Panc1 (cell line): ENCODE measurements at regions not wholly inside any gene's neighbourhood (a gene's known extent, or its start where the extent isn't known, plus 50 kb on each side); places are given as distances from the start of the nearest gene placed in this dataset.

Experiments used
- ATAC-seq: fragments of 200-7000 bp; cut with Tn5 transposase; 2 replicates; pipeline ENCODE4 v1.9.1; 2020; ENCODE audit warnings: mild to moderate bottlenecking, moderate library complexity
- BruUV-seq: library from RNA; stranded (reverse); fragments of 400-500 nt; replicated peaks from 2 replicates; lab custom pipeline; 2021; lab: Mats Ljungman, UMichigan
- CTCF ChIA-PET: fragments of 300-600 bp; sonication (Branson Sonifier 250); formaldehyde crosslinking; loops from one replicate; lab custom pipeline; 2022; ENCODE audit warnings: antibody characterized with exemption; lab: Charles Lee
- POLR2A ChIA-PET: fragments of 300-600 bp; sonication (Branson Sonifier 250); formaldehyde crosslinking; loops from one replicate; lab custom pipeline; 2022; ENCODE audit warnings: antibody characterized with exemption; lab: Charles Lee
- DNase-seq: peaks from one replicate; pipeline ENCODE4 v3.0.0-alpha.2; 2010; ENCODE audit warnings: low read depth, low spot score
- H3K27ac ChIP-seq: 2 replicates; pipeline ENCODE4 v1.5.1; 2011; ENCODE audit warnings: mild to moderate bottlenecking, low read length, inconsistent platforms
- H3K27me3 ChIP-seq: fragments of 200-500 bp; sonication (Bioruptor generic); 2 replicates; pipeline ENCODE4 v1.6.0; 2014; ENCODE audit warnings: low read length, inconsistent platforms; ENCODE audit not compliant: control insufficient read depth, insufficient read depth
- H3K36me3 ChIP-seq: fragments of 200-500 bp; sonication (Bioruptor generic); 2 replicates; pipeline ENCODE4 v1.5.1; 2014; ENCODE audit warnings: inconsistent platforms, mild to moderate bottlenecking, low read length, moderate library complexity; ENCODE audit not compliant: control insufficient read depth, insufficient read depth
- H3K4me1 ChIP-seq: 2 replicates; pipeline ENCODE4 v1.5.1; 2011; ENCODE audit warnings: inconsistent platforms, mild to moderate bottlenecking, low read length, moderate library complexity; ENCODE audit not compliant: control insufficient read depth, insufficient read depth
- H3K4me3 ChIP-seq, 2 experiments: 2 replicates each; pipeline ENCODE4 v1.5.1; 2011 to 2012; ENCODE audit warnings: low read depth in 2 of 2, low read length in 2 of 2, mild to moderate bottlenecking in 2 of 2, inconsistent platforms in 1 of 2, moderate library complexity in 1 of 2
- H3K9me3 ChIP-seq: fragments of 200-500 bp; sonication (Bioruptor generic); 2 replicates; pipeline ENCODE4 v1.5.1; 2014; ENCODE audit warnings: low read depth, mild to moderate bottlenecking, inconsistent platforms, low read length, moderate library complexity; ENCODE audit not compliant: control insufficient read depth, insufficient read depth
- POLR2AphosphoS5 ChIP-seq: IDR thresholded peaks from 2 replicates; pipeline ENCODE4 v1.6.1; 2012; ENCODE audit warnings: mild to moderate bottlenecking, low read depth, low read length, moderate library complexity
- REST ChIP-seq, 2 experiments: IDR thresholded peaks; 2 replicates each; pipeline ENCODE4 v1.6.1; 2011 to 2012; ENCODE audit warnings: low read depth in 2 of 2, control low read depth in 1 of 2, low read length in 1 of 2, mild to moderate bottlenecking in 1 of 2, moderate library complexity in 1 of 2; ENCODE audit not compliant: insufficient read depth in 1 of 2
- SIN3A ChIP-seq: IDR thresholded peaks from 2 replicates; pipeline ENCODE4 v1.6.1; 2012; ENCODE audit warnings: low read depth, mild to moderate bottlenecking, low read length, moderate library complexity, borderline replicate concordance; ENCODE audit not compliant: insufficient read depth
- TCF7L2 ChIP-seq: IDR thresholded peaks from 2 replicates; pipeline ENCODE4 v1.6.1; 2011; ENCODE audit warnings: mild to moderate bottlenecking, low read depth, low read length, inconsistent platforms
- in situ Hi-C: cut with HindIII; loops from 2 replicates; pipeline ENCODE4 v1.10.0; 2016; ENCODE audit warnings: low sequenced_read_pairs, low pct_unique_long_range_greater_than_20kb
- intact Hi-C: fragments of 100-400 bp; cut with micrococcal nuclease; formaldehyde crosslinking; loops from one replicate; pipeline ENCODE4 v1.10.0; 2022; ENCODE audit not compliant: unreplicated experiment
- TF ChIP-seq, protein P1 (sequence below): fragments of 450-650 bp; IDR thresholded peaks from 2 replicates; pipeline ENCODE4 v1.5.1; 2017; ENCODE audit warnings: mild to moderate bottlenecking

- DNase-seq (no peak), ATAC-seq (no peak)
- no peaks in the 10 kb centered on the region for H3K4me1 ChIP-seq
- H3K27me3 ChIP-seq: no peaks in the 10 kb centered on the region
- intact Hi-C loops: no loop called here
- CTCF ChIA-PET: no interaction called here
- H3K4me3 ChIP-seq: no peak overlapping the region
- TF ChIP-seq POLR2AphosphoS5 (no peak), REST (IDR thresholded peaks at IDR 0.05; ENCODE audit: insufficient read depth in 1 of 2, low read depth in 2 of 2, low read length in 1 of 2) (no peak), SIN3A (no peak), TCF7L2 (no peak)
- TF ChIP-seq, protein P1, sequence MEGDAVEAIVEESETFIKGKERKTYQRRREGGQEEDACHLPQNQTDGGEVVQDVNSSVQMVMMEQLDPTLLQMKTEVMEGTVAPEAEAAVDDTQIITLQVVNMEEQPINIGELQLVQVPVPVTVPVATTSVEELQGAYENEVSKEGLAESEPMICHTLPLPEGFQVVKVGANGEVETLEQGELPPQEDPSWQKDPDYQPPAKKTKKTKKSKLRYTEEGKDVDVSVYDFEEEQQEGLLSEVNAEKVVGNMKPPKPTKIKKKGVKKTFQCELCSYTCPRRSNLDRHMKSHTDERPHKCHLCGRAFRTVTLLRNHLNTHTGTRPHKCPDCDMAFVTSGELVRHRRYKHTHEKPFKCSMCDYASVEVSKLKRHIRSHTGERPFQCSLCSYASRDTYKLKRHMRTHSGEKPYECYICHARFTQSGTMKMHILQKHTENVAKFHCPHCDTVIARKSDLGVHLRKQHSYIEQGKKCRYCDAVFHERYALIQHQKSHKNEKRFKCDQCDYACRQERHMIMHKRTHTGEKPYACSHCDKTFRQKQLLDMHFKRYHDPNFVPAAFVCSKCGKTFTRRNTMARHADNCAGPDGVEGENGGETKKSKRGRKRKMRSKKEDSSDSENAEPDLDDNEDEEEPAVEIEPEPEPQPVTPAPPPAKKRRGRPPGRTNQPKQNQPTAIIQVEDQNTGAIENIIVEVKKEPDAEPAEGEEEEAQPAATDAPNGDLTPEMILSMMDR: no peak
- no peaks in the 10 kb centered on the region for H3K36me3 ChIP-seq
- BruUV-seq: no TSS peak
- in situ Hi-C loops: no loop called here
- POLR2A ChIA-PET: no interaction called here
- H3K27ac ChIP-seq: no peak overlapping the region
- no peaks in the 10 kb centered on the region for H3K9me3 ChIP-seq
Measured at GRCh38 chr10:110405380-110405779, 92.3 kb upstream of the DUSP5 start.

GRCh38 chr10:110407301-110408170 lies 90.2 kb upstream of the DUSP5 start:
- intact Hi-C loops: no loop called here
- BruUV-seq: no TSS peak
- CTCF ChIA-PET: no interaction called here
- Histone ChIP-seq H3K27me3 (no peaks in the 10 kb centered on the region), H3K9me3 (no peaks in the 10 kb centered on the region), H3K4me3 (no peak overlapping the region), H3K4me1 (no peaks in the 10 kb centered on the region), H3K36me3 (no peaks in the 10 kb centered on the region), H3K27ac (peak overlapping the region; percentile 23; the same call in 1 of the 2 replicates)
- POLR2A ChIA-PET: interaction anchor here (1.2 kb wide), 1 partner anchor 15 kb away, joined by 3 read pairs; no protein-coding TSS in a partner anchor
- ATAC-seq (no peak), DNase-seq (no peak)
- TF ChIP-seq, protein P1: no peak
- no peak for TF ChIP-seq REST (IDR thresholded peaks at IDR 0.05; ENCODE audit: insufficient read depth in 1 of 2, low read depth in 2 of 2, low read length in 1 of 2)
- no peak for TF ChIP-seq POLR2AphosphoS5
- TF ChIP-seq SIN3A: no peak
- no peak for TF ChIP-seq TCF7L2
- in situ Hi-C loops: no loop called here
